GM12891 (cell line): ENCODE measurements at regions not wholly inside any gene's neighbourhood (a gene's known extent, or its start where the extent isn't known, plus 50 kb on each side); places are given as distances from the start of the nearest gene placed in this dataset.

Experiments used
- SPI1 ChIP-seq: IDR thresholded peaks from 2 replicates; pipeline ENCODE4 v1.6.1; 2011; ENCODE audit warnings: low read depth, low read length, control low read depth
- TAF1 ChIP-seq: IDR thresholded peaks from 2 replicates; pipeline ENCODE4 v1.6.1; 2011; ENCODE audit warnings: low read depth, low read length, control low read depth

- no peak for TF ChIP-seq TAF1
- no peak for TF ChIP-seq SPI1
Measured at GRCh38 chr7:67440321-67440720, 443.7 kb downstream of the TYW1 start.
